GM23248 (cell line): ENCODE measurements at regions not wholly inside any gene's neighbourhood (a gene's known extent, or its start where the extent isn't known, plus 50 kb on each side); places are given as distances from the start of the nearest gene placed in this dataset.

ENCODE experiments used
- EZH2 ChIP-seq: fragments of 200-600 bp; sonication (generic); IDR thresholded peaks from 2 replicates; pipeline ENCODE4 v1.6.1; 2018; ENCODE audit warnings: antibody characterized with exemption, mild to moderate bottlenecking; ENCODE audit not compliant: insufficient read depth, poor library complexity, severe bottlenecking
- EZH2phosphoT487 ChIP-seq: fragments of 200-600 bp; sonication (generic); IDR thresholded peaks from 2 replicates; pipeline ENCODE4 v1.6.1; 2018; ENCODE audit warnings: antibody characterized with exemption, moderate library complexity, mild to moderate bottlenecking, low read depth; ENCODE audit not compliant: insufficient read depth

GRCh38 chr20:22480336-22480735 lies 104.0 kb downstream of the FOXA2 start:
- TF ChIP-seq EZH2phosphoT487 (no peak), EZH2 (no peak)
